ENCODE measurements at regions not wholly inside any gene's neighbourhood (a gene's known extent, or its start where the extent isn't known, plus 50 kb on each side); places are given as distances from the start of the nearest gene placed in this dataset.

- Histone ChIP-seq H3K4me3 (ENCODE audit: low read depth, low read length, poor library complexity, severe bottlenecking) (no peak overlapping the region), H3K4me1 (ENCODE audit: insufficient read depth, low read length, poor library complexity, severe bottlenecking) (no peaks in the 10 kb centered on the region), H3K27ac (ENCODE audit: low read depth, low read length, poor library complexity, severe bottlenecking) (no peak overlapping the region), H3K36me3 (ENCODE audit: insufficient read depth, low read length, poor library complexity, severe bottlenecking) (no peaks in the 10 kb centered on the region), H3K9me3 (ENCODE audit: low read depth, low read length, poor library complexity, severe bottlenecking) (no peaks in the 10 kb centered on the region), H3K27me3 (replicated peaks; ENCODE audit: insufficient read depth, low read depth, low read length, poor library complexity) (no peaks in the 10 kb centered on the region)
- BruUV-seq (replicated peaks) = no TSS peak
- ChIA-PET POLR2A (ENCODE audit: low non-redundant PET) (no interaction called here), CTCF (no interaction called here)
- intact Hi-C loops (cut with micrococcal nuclease; ENCODE audit: unreplicated experiment) = no loop called here
- no peak for DNase-seq (ENCODE audit: low spot score)
- TF ChIP-seq CTCF (conservative IDR thresholded peaks at IDR 0.05; ENCODE audit: low read depth, low read length) = no peak
- TF ChIP-seq EZH2 (IDR thresholded peaks at IDR 0.05; ENCODE audit: borderline replicate concordance, low read depth, low read length, poor library complexity, severe bottlenecking) = no peak
These were observed 124.3 kb upstream of the CITED2 start for GRCh38 chr6:139498715-139499114.

- TF ChIP-seq CTCF (conservative IDR thresholded peaks at IDR 0.05; ENCODE audit: low read depth, low read length) (no peak), EZH2 (IDR thresholded peaks at IDR 0.05; ENCODE audit: borderline replicate concordance, low read depth, low read length, poor library complexity, severe bottlenecking) (no peak)
- no peak for DNase-seq (ENCODE audit: low spot score)
- ChIA-PET CTCF (no interaction called here), POLR2A (ENCODE audit: low non-redundant PET) (no interaction called here)
- H3K27me3 ChIP-seq (replicated peaks; ENCODE audit: insufficient read depth, low read depth, low read length, poor library complexity) = no peaks in the 10 kb centered on the region
- no peak overlapping the region for H3K27ac ChIP-seq (ENCODE audit: low read depth, low read length, poor library complexity, severe bottlenecking)
- intact Hi-C loops (cut with micrococcal nuclease; ENCODE audit: unreplicated experiment) = no loop called here
- BruUV-seq (replicated peaks) = no TSS peak
- no peaks in the 10 kb centered on the region for H3K9me3 ChIP-seq (ENCODE audit: low read depth, low read length, poor library complexity, severe bottlenecking)
- no peaks in the 10 kb centered on the region for H3K4me1 ChIP-seq (ENCODE audit: insufficient read depth, low read length, poor library complexity, severe bottlenecking)
- H3K36me3 ChIP-seq (ENCODE audit: insufficient read depth, low read length, poor library complexity, severe bottlenecking) = no peaks in the 10 kb centered on the region
- no peak overlapping the region for H3K4me3 ChIP-seq (ENCODE audit: low read depth, low read length, poor library complexity, severe bottlenecking)
These were observed 123.0 kb upstream of the CITED2 start for GRCh38 chr6:139497345-139497961.

GRCh38 chr6:139496654-139497344, 122.4 kb upstream of the CITED2 start:
- DNase-seq (ENCODE audit: low spot score) = no peak
- ChIA-PET CTCF (no interaction called here), POLR2A (ENCODE audit: low non-redundant PET) (no interaction called here)
- no TSS peak for BruUV-seq (replicated peaks)
- Histone ChIP-seq H3K9me3 (ENCODE audit: low read depth, low read length, poor library complexity, severe bottlenecking) (no peaks in the 10 kb centered on the region), H3K27me3 (replicated peaks; ENCODE audit: insufficient read depth, low read depth, low read length, poor library complexity) (no peaks in the 10 kb centered on the region), H3K27ac (ENCODE audit: low read depth, low read length, poor library complexity, severe bottlenecking) (no peak overlapping the region), H3K4me1 (ENCODE audit: insufficient read depth, low read length, poor library complexity, severe bottlenecking) (no peaks in the 10 kb centered on the region), H3K4me3 (ENCODE audit: low read depth, low read length, poor library complexity, severe bottlenecking) (no peak overlapping the region), H3K36me3 (ENCODE audit: insufficient read depth, low read length, poor library complexity, severe bottlenecking) (no peaks in the 10 kb centered on the region)
- intact Hi-C loops (cut with micrococcal nuclease; ENCODE audit: unreplicated experiment) = no loop called here
- no peak for TF ChIP-seq CTCF (conservative IDR thresholded peaks at IDR 0.05; ENCODE audit: low read depth, low read length)

All from A673 (cell line).